22Rv1 (cell line): ENCODE measurements at regions not wholly inside any gene's neighbourhood (a gene's known extent, or its start where the extent isn't known, plus 50 kb on each side); places are given as distances from the start of the nearest gene placed in this dataset.

ENCODE experiments used
- H3K27ac ChIP-seq: fragments of 450-650 bp; 2 replicates; pipeline ENCODE4 v1.5.1; 2017
- CTCF ChIP-seq: fragments of 450-650 bp; IDR thresholded peaks from 2 replicates; pipeline ENCODE4 v1.5.1; 2017; ENCODE audit warnings: mild to moderate bottlenecking
- ZFX ChIP-seq: fragments of 450-650 bp; IDR thresholded peaks from 2 replicates; pipeline ENCODE4 v1.6.1; 2017; ENCODE audit warnings: antibody characterized with exemption, borderline replicate concordance

DNA sequence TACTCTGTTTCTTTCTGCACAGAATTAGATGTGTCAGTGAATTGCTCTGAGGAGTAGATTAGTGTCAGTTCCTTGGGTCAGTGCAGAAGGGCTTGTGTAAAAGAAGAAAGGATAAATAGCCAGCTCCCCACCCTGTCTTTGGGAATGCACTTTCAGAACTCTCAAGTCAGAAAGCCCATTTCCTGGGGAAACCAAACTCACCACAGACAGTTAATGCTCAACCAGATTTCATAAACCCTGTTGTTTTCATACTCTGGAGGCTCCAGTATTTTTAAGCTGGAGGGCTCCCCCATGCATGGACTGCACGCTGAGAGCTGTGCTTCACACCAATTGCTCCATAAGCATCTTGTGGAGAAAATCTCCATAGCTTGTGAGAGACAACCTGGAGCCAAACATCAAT lies 449.7 kb downstream of the CDH26 start:
- H3K27ac ChIP-seq, result no peak overlapping the region
- TF ChIP-seq CTCF (no peak), ZFX (no peak)

DNA sequence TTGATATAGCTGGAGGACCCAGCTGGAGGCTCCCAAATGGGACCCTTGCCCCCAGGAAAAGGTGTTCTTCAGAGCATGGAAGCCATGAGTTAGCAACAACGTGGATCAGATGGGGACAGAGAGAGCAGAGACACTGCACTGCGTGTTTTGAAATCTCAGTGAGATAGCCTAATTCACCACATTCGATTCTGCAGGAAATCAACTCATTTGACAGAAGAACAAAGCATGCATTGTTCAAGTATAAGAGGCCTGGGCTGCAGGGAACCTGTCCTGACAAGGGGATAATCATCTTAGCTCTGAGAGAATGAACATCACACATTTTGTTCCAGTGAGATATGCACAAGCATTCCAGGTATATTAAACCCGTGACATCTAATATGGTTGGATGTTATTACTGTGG lies 450.2 kb downstream of the CDH26 start:
- H3K27ac ChIP-seq, result no peak overlapping the region
- TF ChIP-seq CTCF (no peak), ZFX (no peak)

DNA sequence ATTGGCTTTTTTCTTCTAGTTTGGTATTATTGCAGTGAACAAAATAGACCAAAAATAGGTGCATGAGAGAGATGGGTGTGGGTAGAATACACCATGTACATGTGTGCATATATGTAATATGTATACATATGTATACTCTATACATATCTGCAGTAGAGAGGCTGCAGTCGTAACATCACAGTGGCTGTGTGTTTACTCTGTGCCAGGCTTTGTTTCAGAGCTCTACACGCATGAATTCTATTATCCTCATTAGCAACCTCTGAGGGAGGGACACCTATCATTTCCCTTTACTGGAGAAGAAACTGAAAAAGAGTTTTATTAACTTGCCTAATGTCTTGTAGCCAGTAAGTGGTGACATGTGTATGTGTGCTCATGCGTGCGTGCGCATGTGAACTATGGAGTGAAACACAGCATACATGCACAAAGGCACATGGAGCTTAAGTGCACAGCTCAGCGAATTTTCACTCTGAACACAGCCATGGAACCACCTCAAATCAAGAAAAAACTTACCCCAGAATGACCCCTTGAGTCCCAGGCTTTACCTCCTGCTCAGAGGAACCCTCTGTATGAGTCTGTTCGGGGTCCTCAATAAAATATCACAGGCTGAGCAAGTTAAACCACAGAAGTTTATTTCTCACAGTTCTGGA lies 452.5 kb downstream of the CDH26 start:
- no peak for TF ChIP-seq CTCF
- no peak overlapping the region for H3K27ac ChIP-seq

GRCh38 chr20:60411813-60412212 lies 453.6 kb downstream of the CDH26 start:
- H3K27ac ChIP-seq, result no peak overlapping the region
- TF ChIP-seq ZFX, result no peak
- TF ChIP-seq CTCF, result no peak

DNA sequence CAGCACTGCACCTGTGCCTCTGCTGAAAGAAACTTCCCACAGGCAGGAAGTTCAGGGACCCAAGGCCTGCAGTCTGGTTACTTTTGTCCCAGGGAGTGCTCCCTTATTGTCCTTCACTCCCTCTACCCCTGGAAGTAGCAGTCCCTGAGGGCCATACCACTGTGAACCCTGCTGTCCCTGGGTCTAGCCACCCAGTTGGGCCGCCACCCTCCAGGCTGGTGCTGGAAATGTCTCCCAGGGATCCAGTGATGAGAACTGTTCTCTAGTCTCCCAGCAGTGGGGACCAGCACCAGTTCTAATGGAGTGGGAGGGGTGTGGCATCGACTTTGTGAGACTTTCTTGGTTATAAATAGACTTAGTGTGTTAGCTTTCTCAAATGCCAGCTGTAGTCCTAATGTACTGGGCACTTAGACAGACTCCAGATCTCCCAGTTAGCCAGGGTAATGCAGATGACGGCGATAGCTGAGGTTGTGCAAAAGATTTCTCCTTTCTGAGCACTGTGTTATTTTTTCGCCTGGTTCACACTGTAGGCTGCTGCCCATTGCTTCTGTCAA lies 462.5 kb downstream of the CDH26 start:
- no peak overlapping the region for H3K27ac ChIP-seq
- TF ChIP-seq CTCF (no peak), ZFX (no peak)

GRCh38 chr20:60422848-60423247 lies 464.6 kb downstream of the CDH26 start:
- H3K27ac ChIP-seq, result no peak overlapping the region
- TF ChIP-seq ZFX (no peak), CTCF (no peak)

GRCh38 chr20:60424267-60424902 lies 466.2 kb downstream of the CDH26 start:
- no peak for TF ChIP-seq CTCF
- no peak for TF ChIP-seq ZFX
- no peak overlapping the region for H3K27ac ChIP-seq
